H1 (cell line): ENCODE measurements at regions not wholly inside any gene's neighbourhood (a gene's known extent, or its start where the extent isn't known, plus 50 kb on each side); places are given as distances from the start of the nearest gene placed in this dataset.

ENCODE experiments used
- CEBPB ChIP-seq: IDR thresholded peaks from 2 replicates; pipeline ENCODE4 v1.6.1; 2012; ENCODE audit warnings: low read depth, low read length
- CREB1 ChIP-seq: IDR thresholded peaks from 2 replicates; pipeline ENCODE4 v1.6.1; 2012; ENCODE audit warnings: inconsistent platforms
- CTBP2 ChIP-seq: IDR thresholded peaks from 2 replicates; pipeline ENCODE4 v1.7.0; 2011; ENCODE audit warnings: borderline replicate concordance, mild to moderate bottlenecking, moderate library complexity, mixed read lengths, low read length; ENCODE audit not compliant: insufficient read depth, insufficient read length
- EP300 ChIP-seq, 2 experiments: IDR thresholded peaks; 1 replicate in 1 of 2; 2 replicates in 1 of 2; pipeline ENCODE4 v1.6.1; 2011 to 2012; ENCODE audit warnings: low read depth in 2 of 2, low read length in 2 of 2, mild to moderate bottlenecking in 2 of 2, borderline replicate concordance in 1 of 2, inconsistent platforms in 1 of 2, moderate library complexity in 1 of 2
- EZH2 ChIP-seq: fragments of 200-600 bp; sonication (generic); IDR thresholded peaks from 2 replicates; pipeline ENCODE4 v1.7.1; 2012; ENCODE audit warnings: low read depth, mild to moderate bottlenecking, moderate library complexity, low read length, inconsistent platforms; ENCODE audit not compliant: severe bottlenecking
- HDAC6 ChIP-seq: IDR thresholded peaks from one replicate; pipeline ENCODE4 v1.7.1; 2012; ENCODE audit warnings: low read depth, mild to moderate bottlenecking, inconsistent platforms, low read length, moderate library complexity
- JUN ChIP-seq: IDR thresholded peaks from 2 replicates; pipeline ENCODE4 v1.6.1; 2011; ENCODE audit warnings: low read depth, mild to moderate bottlenecking, improper control_type of control experiment, low read length
- POLR2A ChIP-seq, 2 experiments: IDR thresholded peaks; 1 replicate in 1 of 2; 2 replicates in 1 of 2; pipeline ENCODE4 v1.6.1; 2011; ENCODE audit warnings: low read depth in 2 of 2, low read length in 2 of 2, mild to moderate bottlenecking in 2 of 2; ENCODE audit errors: control extremely low read depth in 1 of 2
- RXRA ChIP-seq: IDR thresholded peaks from 2 replicates; pipeline ENCODE4 v1.6.1; 2011; ENCODE audit warnings: low read depth, mild to moderate bottlenecking, low read length, moderate library complexity; ENCODE audit not compliant: insufficient read depth
- SIRT6 ChIP-seq: IDR thresholded peaks from one replicate; pipeline ENCODE4 v1.7.1; 2012; ENCODE audit warnings: low read length, inconsistent platforms
- SP1 ChIP-seq: IDR thresholded peaks from 2 replicates; pipeline ENCODE4 v1.6.1; 2011; ENCODE audit warnings: low read depth, low read length
- TEAD4 ChIP-seq: IDR thresholded peaks from 2 replicates; pipeline ENCODE4 v1.6.1; 2012; ENCODE audit warnings: low read depth, low read length, inconsistent platforms, mixed read lengths
- TF ChIP-seq, protein P1 (sequence below), 3 experiments: IDR thresholded peaks; 1 replicate in 2 of 3; 2 replicates in 1 of 3; pipeline versions ENCODE4 v1.5.1 to v1.6.1; 2011; ENCODE audit warnings: low read length in 3 of 3, mild to moderate bottlenecking in 3 of 3, inconsistent platforms in 2 of 3, low read depth in 1 of 3, moderate library complexity in 1 of 3; ENCODE audit not compliant: insufficient read depth in 1 of 3; ENCODE audit errors: control extremely low read depth in 1 of 3
- TF ChIP-seq, protein P2 (sequence below): IDR thresholded peaks from 2 replicates; pipeline ENCODE4 v1.6.1; 2011; ENCODE audit warnings: low read length, improper control_type of control experiment

DNA sequence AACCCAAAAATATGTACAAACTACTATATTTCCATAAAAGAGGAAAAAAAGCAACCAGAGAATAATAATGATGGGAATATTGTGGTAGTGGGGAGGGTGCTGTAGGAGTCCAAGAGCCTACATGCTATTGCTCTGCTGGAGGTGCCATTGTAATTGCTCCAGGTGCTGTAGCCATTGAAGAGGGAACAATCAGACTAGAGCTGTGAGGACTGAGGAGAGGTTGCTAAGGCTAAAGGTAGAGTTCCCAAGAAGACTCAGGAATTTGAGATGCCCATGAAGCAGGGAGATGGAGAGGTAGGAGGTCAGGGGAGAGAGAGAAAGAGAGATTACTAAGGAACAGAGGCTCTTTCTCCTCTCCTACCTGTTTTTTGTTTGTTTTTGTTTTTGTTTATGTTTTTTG lies 394.0 kb downstream of the DMRTA1 start:
- no peak for TF ChIP-seq POLR2A (IDR thresholded peaks at IDR 0.05; ENCODE audit: control extremely low read depth in 1 of 2, low read depth in 2 of 2, low read length in 2 of 2)
- TF ChIP-seq, protein P1, sequence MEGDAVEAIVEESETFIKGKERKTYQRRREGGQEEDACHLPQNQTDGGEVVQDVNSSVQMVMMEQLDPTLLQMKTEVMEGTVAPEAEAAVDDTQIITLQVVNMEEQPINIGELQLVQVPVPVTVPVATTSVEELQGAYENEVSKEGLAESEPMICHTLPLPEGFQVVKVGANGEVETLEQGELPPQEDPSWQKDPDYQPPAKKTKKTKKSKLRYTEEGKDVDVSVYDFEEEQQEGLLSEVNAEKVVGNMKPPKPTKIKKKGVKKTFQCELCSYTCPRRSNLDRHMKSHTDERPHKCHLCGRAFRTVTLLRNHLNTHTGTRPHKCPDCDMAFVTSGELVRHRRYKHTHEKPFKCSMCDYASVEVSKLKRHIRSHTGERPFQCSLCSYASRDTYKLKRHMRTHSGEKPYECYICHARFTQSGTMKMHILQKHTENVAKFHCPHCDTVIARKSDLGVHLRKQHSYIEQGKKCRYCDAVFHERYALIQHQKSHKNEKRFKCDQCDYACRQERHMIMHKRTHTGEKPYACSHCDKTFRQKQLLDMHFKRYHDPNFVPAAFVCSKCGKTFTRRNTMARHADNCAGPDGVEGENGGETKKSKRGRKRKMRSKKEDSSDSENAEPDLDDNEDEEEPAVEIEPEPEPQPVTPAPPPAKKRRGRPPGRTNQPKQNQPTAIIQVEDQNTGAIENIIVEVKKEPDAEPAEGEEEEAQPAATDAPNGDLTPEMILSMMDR (IDR thresholded peaks at IDR 0.05; ENCODE audit: control extremely low read depth in 1 of 3, insufficient read depth in 1 of 3, low read depth in 1 of 3, low read length in 3 of 3), result no peak
- TF ChIP-seq, protein P2, sequence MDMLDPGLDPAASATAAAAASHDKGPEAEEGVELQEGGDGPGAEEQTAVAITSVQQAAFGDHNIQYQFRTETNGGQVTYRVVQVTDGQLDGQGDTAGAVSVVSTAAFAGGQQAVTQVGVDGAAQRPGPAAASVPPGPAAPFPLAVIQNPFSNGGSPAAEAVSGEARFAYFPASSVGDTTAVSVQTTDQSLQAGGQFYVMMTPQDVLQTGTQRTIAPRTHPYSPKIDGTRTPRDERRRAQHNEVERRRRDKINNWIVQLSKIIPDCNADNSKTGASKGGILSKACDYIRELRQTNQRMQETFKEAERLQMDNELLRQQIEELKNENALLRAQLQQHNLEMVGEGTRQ, result no peak
- TF ChIP-seq HDAC6, result no peak
- no peak for TF ChIP-seq RXRA
- no peak for TF ChIP-seq TEAD4
- no peak for TF ChIP-seq JUN
- no peak for TF ChIP-seq SP1
- TF ChIP-seq SIRT6, result no peak
- TF ChIP-seq EZH2, result no peak
- no peak for TF ChIP-seq CTBP2
- no peak for TF ChIP-seq CEBPB
- no peak for TF ChIP-seq EP300 (IDR thresholded peaks at IDR 0.05; ENCODE audit: borderline replicate concordance in 1 of 2, low read depth in 2 of 2, low read length in 2 of 2)
- no peak for TF ChIP-seq CREB1
